Right lobe of liver (tissue), 6 donors: ENCODE measurements at regions not wholly inside any gene's neighbourhood (a gene's known extent, or its start where the extent isn't known, plus 50 kb on each side); places are given as distances from the start of the nearest gene placed in this dataset.
"Not testable (repeated sequence)": the region's sequence is repeated elsewhere in the genome, so short reads cannot be mapped to it uniquely, and the experiment has no call there.

Experiments used
- ATAC-seq, 4 donors: fragments of 200-7000 bp; cut with Tn5 transposase; one replicate each; pipeline ENCODE4 v1.9.1; 2020; ENCODE audit warnings: mild to moderate bottlenecking in 4 of 4, moderate library complexity in 4 of 4
- DNase-seq, 3 donors: peaks; one replicate each; pipeline ENCODE4 v3.0.0-alpha.2; 2020
- H3K27ac ChIP-seq, 3 donors: fragments of 200-600 bp; one replicate each; pipeline ENCODE4 v1.8.0; 2022
- H3K27me3 ChIP-seq, 2 donors: fragments of 200-600 bp; one replicate each; pipeline ENCODE4 v1.8.0; 2022
- H3K36me3 ChIP-seq, 4 donors: fragments of 200-600 bp; sonication (generic) in 1 of 4; one replicate each; pipeline versions ENCODE4 v1.5.1 to v1.8.0; 2017 to 2022; ENCODE audit warnings: control low read depth in 1 of 4
- H3K4me1 ChIP-seq, 4 donors: fragments of 200-600 bp; sonication (generic) in 1 of 4; one replicate each; pipeline versions ENCODE4 v1.5.1 to v1.8.0; 2017 to 2022; ENCODE audit warnings: control low read depth in 1 of 4
- H3K4me3 ChIP-seq, 3 donors: fragments of 200-600 bp; one replicate each; pipeline ENCODE4 v1.8.0; 2022
- H3K9me3 ChIP-seq, 4 donors: fragments of 200-600 bp; sonication (generic) in 1 of 4; one replicate each; pipeline versions ENCODE4 v1.5.1 to v1.8.0; 2017 to 2022; ENCODE audit warnings: control low read depth in 1 of 4
- POLR2A ChIP-seq: fragments of 450-650 bp; IDR thresholded peaks from one replicate; pipeline ENCODE4 v1.6.1; 2017; ENCODE audit warnings: antibody characterized with exemption, mild to moderate bottlenecking
- WGBS: methylation state at CpG from one replicate; pipeline ENCODE4 v1.1.6; 2018; ENCODE audit warnings: low coverage, low lambda C conversion rate; ENCODE audit not compliant: insufficient coverage; ENCODE audit errors: missing lambda C conversion rate; 5-methylcytosine and 5-hydroxymethylcytosine counted together
- intact Hi-C, 2 donors: fragments of 100-400 bp; cut with DNase I; formaldehyde crosslinking; loops; one replicate each; pipeline versions ENCODE4 v1.11.2 to v1.14.1; 2022
- TF ChIP-seq, protein P1 (sequence below), 4 donors: fragments of 200-600 bp in 3 of 4; fragments of 450-650 bp in 1 of 4; IDR thresholded peaks; one replicate each; pipeline versions ENCODE4 v1.5.1 to v1.8.0; 2016 to 2022; ENCODE audit warnings: antibody characterized with exemption in 4 of 4, mild to moderate bottlenecking in 2 of 4
- donor health status: DM: no; HTN: yes; CAD: no.
- donor health status: DM: no; HTN: no; CAD: no.
- donor health status: DM: no; HTN: no; CAD: no.
- donor health status: DM: no; HTN: yes; CAD: no.
- donor health status: DM: no; HTN: yes; CAD: no.

DNA sequence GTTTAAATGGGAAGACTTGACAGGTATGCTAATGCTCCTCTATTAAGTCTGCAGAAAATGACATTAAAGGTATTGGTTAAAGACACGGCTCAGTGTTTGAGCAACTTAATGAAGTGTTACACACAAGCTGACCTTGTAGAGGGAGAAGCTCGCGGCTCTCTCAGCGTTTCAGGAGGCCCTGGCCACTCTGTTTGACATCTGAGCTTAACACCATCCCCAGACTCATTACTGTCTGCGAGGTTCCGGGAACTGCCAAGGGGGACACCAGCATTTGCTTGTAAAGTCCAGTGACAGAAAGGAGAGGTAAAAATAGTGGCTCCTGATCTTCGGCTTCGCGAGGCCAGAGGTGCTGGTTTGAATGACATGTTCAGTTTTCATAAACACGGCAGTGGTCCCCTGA, 540.7 kb upstream of the CADM1 start:
- H3K27ac ChIP-seq, result no peak overlapping the region
- no peaks in the 10 kb centered on the region for H3K27me3 ChIP-seq
- H3K9me3 ChIP-seq, result no peaks in the 10 kb centered on the region
- DNase-seq (peak in 1 of 3 donors; percentile 15), ATAC-seq (no peak)
- WGBS, result 65% methylated on average over 10 of the region's 10 CpGs
- no peaks in the 10 kb centered on the region for H3K36me3 ChIP-seq
- no peak overlapping the region for H3K4me3 ChIP-seq
- intact Hi-C loops, result no loop called here
- no peaks in the 10 kb centered on the region for H3K4me1 ChIP-seq
- TF ChIP-seq POLR2A, result no peak
- TF ChIP-seq, protein P1, sequence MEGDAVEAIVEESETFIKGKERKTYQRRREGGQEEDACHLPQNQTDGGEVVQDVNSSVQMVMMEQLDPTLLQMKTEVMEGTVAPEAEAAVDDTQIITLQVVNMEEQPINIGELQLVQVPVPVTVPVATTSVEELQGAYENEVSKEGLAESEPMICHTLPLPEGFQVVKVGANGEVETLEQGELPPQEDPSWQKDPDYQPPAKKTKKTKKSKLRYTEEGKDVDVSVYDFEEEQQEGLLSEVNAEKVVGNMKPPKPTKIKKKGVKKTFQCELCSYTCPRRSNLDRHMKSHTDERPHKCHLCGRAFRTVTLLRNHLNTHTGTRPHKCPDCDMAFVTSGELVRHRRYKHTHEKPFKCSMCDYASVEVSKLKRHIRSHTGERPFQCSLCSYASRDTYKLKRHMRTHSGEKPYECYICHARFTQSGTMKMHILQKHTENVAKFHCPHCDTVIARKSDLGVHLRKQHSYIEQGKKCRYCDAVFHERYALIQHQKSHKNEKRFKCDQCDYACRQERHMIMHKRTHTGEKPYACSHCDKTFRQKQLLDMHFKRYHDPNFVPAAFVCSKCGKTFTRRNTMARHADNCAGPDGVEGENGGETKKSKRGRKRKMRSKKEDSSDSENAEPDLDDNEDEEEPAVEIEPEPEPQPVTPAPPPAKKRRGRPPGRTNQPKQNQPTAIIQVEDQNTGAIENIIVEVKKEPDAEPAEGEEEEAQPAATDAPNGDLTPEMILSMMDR (IDR thresholded peaks at IDR 0.05), result no peak

DNA sequence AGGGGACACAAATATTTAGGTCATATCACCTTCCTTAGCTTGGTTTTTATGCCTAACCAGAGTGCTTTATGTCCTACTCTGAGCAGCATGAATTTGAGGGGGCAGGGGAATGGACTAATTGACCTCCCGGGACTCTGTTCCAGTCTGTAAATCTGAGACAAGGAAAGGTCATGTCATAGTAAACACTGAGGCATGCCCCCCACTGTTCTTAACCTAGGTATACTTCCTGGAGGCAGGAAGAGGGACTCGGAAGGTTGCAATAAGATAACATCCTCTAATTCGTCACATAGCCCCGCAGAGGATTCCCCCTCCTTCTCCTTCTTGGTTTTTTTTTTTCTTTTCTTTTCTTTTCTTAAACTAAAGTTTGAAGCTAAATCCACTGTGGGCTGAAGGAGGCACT, 540.3 kb upstream of the CADM1 start:
- intact Hi-C loops, result no loop called here
- ATAC-seq (no peak), DNase-seq (no peak)
- Histone ChIP-seq H3K27me3 (no peaks in the 10 kb centered on the region), H3K4me1 (no peaks in the 10 kb centered on the region), H3K9me3 (no peaks in the 10 kb centered on the region), H3K36me3 (no peaks in the 10 kb centered on the region), H3K27ac (no peak overlapping the region), H3K4me3 (no peak overlapping the region)
- TF ChIP-seq, protein P1 (IDR thresholded peaks at IDR 0.05), result no peak
- TF ChIP-seq POLR2A, result no peak
- 24% methylated on average over 4 of the region's 4 CpGs for WGBS

DNA sequence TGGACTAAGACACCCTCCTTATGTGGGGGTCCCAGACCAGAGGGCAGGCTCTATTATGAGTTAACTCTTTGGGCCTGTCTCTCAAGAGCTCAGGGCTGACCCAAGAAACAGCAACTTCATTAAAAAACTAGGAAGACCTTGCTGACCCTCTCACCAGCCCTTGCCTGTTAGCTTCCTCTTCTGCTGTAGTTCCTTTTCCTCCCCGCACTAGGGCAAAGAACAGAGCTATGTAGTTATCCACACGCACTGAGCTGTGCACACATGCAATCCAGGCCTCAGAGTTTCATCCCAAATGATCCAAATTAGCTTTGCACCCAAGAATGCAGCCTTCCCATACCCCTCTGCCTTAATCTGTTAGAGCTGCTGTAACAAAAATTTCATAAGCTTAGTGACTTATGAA, 539.6 kb upstream of the CADM1 start:
- DNase-seq (peak in 1 of 3 donors; percentile 13), ATAC-seq (peak in 3 of 4 donors; percentile 24 to 40 (median 29))
- H3K4me3 ChIP-seq, result no peak overlapping the region
- TF ChIP-seq POLR2A, result no peak
- TF ChIP-seq, protein P1 (IDR thresholded peaks at IDR 0.05), result no peak
- no peaks in the 10 kb centered on the region for H3K9me3 ChIP-seq
- 51% methylated on average over 2 of the region's 2 CpGs for WGBS
- H3K27ac ChIP-seq, result no peak overlapping the region
- no peaks in the 10 kb centered on the region for H3K27me3 ChIP-seq
- no peaks in the 10 kb centered on the region for H3K4me1 ChIP-seq
- H3K36me3 ChIP-seq, result no peaks in the 10 kb centered on the region
- intact Hi-C loops, result no loop called here

DNA sequence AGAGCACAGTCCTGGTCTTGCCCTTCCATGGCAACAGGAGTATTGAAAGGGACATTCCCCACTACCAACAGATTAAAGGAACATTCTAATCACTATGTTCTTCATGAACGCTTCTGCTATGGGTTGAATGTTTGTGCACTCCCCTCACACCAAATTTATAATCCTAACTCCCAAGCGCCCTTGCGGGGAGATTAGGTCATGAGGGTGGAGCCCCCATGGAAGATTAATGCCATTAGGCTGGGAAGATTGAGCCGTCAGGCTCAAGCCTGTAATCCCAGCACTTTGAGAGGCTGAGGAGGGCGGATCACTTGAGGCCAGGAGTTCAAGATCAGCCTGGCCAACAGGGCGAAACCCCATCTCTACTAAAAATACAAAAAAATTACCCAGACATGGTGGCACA, 538.8 kb upstream of the CADM1 start:
- H3K27me3 ChIP-seq, ATAC-seq, DNase-seq, intact Hi-C loops, H3K27ac ChIP-seq, H3K9me3 ChIP-seq, H3K4me1 ChIP-seq, H3K4me3 ChIP-seq, H3K36me3 ChIP-seq: not testable (repeated sequence)
- whole genome bisulfite sequencing, result 90% methylated on average over 5 of the region's 6 CpGs

DNA sequence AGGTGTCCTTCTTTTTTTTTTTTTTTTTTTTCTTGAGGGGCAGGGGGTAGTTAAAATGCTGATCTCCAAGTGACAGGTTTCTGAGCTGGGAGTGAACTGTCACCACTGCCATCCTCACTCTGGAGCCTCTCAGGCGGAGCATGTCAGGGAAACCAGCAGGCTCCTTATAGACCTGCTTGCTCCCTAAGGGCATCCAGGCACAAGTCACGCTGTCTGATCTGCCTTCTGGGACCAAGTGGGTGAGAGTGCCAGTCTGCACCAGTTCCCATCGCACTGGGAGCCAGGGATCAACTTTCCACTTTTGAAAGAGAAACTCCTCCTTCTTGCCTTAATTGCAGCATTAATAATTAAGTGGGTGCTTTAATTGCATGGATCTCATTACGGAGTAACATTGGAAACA, 537.9 kb upstream of the CADM1 start:
- Histone ChIP-seq H3K36me3 (no peaks in the 10 kb centered on the region), H3K27ac (no peak overlapping the region), H3K27me3 (no peaks in the 10 kb centered on the region), H3K4me1 (no peaks in the 10 kb centered on the region), H3K9me3 (no peaks in the 10 kb centered on the region), H3K4me3 (no peak overlapping the region)
- intact Hi-C loops, result no loop called here
- TF ChIP-seq POLR2A, result no peak
- TF ChIP-seq, protein P1 (IDR thresholded peaks at IDR 0.05), result no peak
- ATAC-seq, result no peak
- peak in 1 of 3 donors; percentile 24 for DNase-seq
- WGBS, result 69% methylated on average over 2 of the region's 4 CpGs
